Stimulated activated naive CD4-positive, alpha-beta T cell treated with Interleukin-2 at 50 U/mL for 16 hours (primary cell): ENCODE measurements at regions not wholly inside any gene's neighbourhood (a gene's known extent, or its start where the extent isn't known, plus 50 kb on each side); places are given as distances from the start of the nearest gene placed in this dataset.
"Not testable (repeated sequence)": the region's sequence is repeated elsewhere in the genome, so short reads cannot be mapped to it uniquely, and the experiment has no call there.

Experiments used
- DNase-seq: peaks from one replicate; lab custom pipeline; 2025; lab: John Stamatoyannopoulos, UW

DNA sequence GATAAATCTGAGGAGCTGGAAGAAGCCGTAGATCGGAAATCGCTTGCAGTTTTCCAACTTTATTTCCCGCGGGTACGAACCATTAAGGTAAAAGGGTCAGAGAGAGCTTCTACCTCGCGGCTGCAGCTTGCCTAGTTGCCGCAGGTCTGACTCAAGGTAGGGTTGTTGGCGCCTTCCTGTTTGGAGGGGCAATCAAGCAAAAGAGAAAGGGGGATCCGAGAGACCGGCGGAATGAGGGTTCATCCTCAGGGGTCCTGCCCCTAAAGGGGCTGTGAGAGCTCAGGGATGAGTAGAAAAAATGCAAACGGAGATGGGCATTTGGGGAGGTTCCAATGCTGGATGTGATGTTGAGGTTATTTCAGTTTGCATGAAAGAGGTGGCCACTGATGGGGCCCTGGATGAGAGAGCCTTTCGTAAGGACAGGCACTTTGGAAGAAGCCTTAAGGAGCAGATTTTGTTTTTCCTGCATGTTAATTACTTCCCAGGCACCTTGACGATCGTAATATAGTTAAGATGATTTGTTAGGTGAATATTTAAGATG, 265.4 kb downstream of the CGGBP1 start:
- DNase-seq, result no peak

DNA sequence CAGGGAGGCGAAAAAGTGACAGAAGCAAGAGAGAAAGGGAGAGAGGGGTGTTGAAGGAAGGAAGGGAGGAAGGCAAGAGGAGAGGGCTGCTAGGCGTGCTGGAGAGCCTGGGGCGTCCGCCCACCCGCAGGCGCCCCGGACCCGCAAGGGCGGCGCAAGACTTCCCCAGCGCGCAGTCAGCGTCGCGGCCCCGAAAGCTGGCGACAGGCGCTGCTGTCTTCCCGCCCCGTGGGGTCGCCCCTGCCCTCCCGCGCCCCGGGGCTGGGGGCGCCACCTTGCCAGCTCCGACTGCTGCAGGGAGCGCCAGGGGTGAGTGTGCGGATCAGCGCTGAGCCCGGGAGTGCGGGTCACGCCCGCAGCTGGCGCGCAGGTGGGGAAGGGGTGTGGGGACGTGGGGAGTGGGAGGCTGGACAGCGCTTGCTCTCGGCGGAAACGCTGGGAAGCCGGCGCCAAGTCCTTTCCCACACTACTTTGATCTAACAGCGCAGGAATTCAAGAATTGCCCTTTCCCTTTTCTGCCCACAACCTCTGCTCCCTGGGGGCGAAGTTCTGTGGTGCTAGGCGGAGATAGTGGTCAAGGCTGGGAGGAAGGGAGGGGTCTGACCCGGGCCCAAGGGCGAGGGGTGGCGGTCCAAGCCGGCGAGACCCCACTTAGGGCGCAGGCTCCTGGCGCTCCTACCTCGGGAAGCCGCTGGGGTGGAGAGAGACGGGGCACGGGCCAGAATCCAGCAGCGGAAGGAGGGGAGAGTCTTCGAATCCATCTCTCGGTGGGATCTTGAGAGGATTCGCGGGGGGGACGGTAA, 266.1 kb downstream of the CGGBP1 start, which contains the start of gene HTR1F:
HTR1F (plus strand) TSS at position 173 of the 803 bp plus-strand sequence.
- DNase-seq, result no peak

DNA sequence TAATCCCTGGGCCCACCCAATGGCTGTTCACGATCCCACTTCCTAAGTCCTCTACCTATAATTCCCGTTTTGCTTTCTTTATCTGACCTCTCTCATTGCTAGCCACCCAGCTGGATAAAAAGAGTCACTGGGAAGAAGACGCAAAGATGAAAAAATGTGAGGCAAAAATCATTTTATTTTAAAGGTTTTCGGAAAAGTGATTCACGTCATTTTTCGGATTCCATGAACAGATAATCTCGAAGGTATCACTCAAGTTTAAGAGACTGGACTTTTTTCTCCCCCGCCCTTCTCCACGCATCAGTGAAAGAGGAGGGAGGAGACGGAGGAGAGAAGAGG, 266.6 kb downstream of the CGGBP1 start:
- no peak for DNase-seq

DNA sequence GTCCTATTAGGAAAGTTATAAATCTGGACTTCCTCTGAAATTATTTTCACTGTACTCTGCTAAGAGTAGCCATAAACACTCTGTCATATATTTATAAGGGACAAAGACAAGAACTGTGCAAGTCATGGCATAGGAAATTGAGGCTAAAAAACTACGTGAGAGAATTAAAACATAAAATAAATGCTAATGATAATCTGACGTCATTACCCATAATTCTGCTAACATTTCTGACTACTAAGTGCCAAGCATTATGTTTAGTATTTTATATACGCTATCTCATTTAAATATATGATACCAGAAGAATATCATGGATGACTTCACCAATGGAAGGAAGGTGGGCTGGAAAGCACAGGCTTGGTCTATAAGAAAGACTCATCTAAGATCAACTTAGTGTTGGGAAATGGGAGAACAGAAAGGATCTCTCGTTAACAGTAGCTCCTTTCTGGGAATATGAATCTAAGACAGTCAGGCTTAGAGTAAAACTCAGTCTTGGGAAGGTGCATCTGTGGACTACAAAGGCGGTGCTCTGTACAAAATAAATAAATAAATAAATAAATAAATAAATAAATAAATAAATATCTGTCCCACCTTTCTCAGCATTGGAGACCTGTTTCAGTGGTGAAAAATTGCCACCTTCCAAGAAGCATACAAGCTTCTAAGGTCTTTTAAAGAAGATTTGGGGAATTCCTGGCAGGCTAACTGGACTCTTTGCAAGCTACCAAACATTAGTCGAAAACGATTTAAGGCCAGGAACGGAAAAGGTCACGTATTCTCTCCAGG, 267.4 kb downstream of the CGGBP1 start:
- no peak for DNase-seq

DNA sequence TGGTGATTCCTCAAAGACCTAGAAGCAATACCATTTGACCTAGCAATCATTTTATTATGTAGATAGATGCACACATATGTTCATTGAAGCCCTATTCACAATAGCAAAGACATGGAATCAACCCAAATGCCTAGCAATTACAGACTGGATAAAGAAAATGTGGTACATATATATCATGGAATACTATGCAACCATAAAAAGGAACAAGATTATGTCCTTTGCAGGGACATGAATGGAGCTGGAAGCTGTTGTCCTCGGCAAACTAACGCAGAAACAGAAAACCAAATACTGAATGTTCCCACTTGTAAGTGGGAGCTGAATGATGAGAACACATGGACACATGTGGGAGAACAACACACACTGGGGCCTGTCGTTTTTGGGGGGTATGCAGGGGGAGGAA, 269.8 kb downstream of the CGGBP1 start:
- not testable (repeated sequence) for DNase-seq

DNA sequence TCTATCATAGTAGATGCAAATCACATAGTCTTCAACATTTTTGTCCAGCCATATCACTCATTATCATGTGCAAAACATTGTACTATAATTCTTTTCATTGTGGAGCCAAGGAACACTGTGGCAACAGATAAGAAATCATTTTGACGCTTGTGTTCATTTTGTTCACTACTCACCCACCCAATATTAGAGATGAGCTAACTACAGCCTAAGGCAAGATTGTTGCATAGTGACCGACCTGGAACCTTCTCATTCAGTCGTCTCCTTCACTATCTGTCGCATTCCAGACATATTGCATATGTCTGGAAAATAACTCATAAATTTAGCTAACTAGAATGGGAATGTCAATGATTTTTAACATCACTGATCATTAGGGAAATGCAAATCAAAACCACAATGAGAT, 270.3 kb downstream of the CGGBP1 start:
- no peak for DNase-seq

DNA sequence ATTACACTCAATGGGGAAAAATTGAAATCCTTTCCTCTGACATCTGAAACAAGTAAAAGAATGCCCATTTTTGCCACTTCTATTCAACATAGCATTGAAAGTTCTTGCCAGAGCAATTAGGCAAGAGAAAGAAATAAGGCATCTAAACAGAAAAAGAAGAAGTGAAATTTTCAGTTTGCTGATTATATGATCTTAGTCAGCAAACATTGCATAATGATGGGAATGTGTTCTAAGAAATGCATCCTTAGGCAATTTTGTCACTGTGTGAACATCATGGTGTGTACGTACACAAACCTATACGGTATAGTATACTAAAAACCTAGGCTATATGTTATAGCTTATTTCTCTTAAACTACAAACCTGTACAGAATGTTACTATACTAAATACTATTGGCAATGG, 278.0 kb downstream of the CGGBP1 start:
- no peak for DNase-seq

DNA sequence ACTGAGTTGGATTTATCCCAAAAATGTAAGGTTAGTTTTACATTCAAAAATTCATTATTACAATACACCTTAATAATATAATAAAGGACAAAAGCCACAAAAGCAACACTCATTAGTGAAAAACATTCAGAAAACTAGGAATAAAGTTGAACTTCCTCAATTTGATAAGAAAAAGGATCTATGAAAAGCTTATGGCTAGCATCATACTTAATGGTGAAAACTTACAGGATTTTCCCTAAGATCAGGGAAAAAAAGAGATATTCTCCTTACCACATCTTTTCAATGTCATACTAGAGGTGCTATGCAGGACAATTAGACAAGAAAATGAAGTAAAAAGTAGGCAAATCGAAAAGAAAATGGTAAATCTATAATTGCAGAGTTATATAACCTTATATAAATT, 279.9 kb downstream of the CGGBP1 start:
- DNase-seq, result no peak

DNA sequence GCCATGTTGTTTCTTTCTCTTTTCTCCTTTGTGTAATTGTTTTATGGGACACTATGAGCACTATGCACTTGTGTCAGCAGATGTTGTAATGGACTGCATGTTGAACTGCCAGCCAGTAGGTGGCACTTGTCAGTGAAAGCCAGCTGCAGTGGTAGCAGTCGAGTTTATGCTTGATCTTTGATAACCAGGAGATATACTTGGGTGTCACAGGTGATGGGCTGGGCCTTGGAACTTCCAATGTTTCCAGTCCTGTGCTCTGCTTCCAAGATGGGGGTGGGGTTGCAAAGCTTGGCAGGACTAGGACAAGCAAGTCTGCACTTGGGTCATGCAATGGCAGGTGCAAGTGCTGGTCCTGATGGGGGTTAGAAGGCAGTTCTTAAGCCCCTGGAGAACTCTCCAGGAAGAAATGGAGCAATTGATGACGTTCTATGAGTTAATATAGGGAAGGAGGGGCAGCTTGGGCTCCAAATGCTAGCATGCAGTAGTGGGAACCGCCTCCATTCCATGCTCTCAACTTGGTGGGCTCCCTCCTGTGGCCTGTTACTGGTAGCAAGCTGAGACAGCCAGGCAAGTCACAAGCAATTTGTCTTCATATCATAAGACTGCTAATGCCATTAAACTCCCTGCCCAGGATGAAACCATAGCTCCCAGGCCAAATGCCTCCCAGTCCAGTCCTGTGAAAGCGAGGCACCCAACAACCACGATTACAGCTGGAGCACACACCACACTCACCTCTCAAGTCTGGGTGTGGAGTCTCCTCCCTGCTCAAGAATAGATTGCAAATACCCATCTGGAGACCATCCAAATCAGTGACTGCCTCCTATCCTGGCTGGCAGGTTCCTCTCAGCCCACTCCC, 287.2 kb downstream of the CGGBP1 start:
- DNase-seq, result peak; percentile 4

DNA sequence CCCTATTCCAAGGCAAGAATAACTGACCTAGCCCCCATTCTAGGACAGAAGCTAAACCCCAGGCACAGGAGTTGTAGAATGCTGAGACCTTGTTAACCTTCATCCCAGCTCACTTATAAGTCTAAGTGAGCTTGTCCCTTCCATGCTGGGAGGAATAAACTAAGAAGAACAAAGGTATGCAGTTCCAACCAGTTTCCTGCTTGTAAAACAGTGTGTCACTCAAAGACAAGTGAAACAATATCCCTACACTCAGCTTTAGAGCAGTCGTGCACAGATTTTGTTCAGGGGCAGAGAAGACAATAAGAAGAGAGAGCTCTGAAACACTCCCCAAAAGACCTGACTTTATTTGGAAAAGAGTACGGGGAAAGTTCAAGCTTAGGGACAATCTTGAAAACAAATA, 292.1 kb downstream of the CGGBP1 start:
- no peak for DNase-seq

DNA sequence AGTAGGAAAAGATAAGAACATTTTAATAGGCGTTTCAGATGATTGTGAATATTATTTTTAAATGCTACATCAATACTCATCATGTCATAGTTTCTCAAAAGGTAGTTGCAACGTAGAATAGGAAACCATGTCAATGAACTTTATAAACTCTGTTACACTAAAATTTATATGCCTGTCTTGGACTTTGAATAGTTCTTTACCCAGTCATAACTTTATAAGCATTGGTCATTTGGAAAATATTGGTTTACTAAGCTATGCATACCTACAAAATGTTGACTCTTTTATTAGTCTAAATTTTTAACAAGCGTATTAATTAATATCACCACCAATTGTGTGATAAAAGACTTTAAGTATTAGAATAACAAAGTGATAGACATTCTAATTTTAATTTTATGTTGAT, 293.5 kb downstream of the CGGBP1 start:
- DNase-seq, result no peak

DNA sequence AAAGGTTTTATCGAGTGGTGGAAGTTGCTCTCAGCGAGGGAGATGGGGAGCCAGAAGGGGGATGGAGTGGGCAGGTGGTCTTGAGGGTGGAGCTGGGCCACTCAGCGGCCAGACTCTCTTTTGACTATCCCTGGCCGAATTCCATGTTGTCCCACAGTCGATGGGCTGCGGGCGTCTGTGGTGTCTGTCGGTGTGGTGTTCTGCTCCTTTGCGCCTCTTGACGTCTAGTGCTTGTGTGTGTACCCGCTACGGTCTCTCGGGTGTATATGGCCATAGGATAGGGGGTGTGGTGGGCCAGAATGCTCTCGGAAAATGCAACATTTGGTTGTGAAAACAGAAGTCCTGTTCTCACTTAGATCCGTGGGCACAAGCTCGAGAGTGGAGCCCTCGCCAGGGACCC, 297.0 kb downstream of the CGGBP1 start:
- DNase-seq, result no peak

DNA sequence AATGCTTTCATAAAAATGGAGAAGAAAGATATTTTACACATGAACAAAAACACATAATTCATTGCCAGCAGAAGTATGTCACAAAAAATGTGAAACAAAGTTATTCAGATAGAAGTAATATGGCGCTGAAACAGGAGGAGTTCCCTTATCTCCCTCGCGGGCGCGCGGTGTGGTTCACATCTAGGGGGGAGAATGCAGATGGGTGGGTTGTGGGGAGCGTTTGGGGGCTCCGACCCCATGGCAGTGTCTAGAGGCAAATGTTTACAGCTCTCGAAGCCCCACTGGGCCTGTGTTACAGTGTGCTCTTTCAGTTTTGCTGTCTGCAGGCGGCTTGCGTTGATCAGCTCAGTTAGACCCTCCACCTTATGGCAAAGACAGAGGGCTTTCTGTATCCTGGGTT, 297.5 kb downstream of the CGGBP1 start:
- DNase-seq, result no peak

DNA sequence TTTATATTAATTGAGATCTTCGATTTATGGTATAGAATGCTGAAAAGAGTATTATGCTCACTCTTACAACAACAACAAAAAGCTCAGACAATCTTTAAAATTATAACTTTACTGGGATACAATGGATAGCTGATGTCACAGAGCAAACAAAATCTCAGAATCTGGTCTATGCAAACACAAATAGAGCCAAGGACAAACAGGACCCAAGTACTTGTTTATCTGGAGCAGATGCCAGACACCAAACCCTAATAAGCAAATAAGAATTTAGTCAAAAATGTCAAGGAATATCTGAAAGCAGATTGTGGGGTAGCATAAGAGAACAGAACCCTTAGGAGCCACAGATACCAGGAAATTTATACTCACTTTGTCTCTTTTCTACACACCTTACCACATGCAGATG, 302.2 kb downstream of the CGGBP1 start:
- no peak for DNase-seq

DNA sequence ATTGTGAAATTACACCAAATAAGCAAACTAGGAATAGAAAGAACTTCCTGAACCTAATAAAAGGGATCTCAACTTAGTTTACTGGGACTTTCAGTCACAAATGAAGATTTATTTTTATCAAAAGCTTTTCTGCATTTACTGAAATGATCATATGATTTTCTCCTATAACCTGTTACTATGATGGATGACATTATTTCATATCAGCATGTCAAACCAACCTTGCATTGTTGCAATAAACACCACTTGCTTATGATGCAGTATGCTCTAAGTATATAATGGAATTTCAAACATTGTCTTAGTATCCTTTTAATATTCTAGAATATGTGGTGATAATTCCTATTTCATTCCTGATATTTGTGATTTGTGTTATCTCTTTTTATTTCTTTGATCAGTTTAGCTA, 303.0 kb downstream of the CGGBP1 start:
- no peak for DNase-seq

DNA sequence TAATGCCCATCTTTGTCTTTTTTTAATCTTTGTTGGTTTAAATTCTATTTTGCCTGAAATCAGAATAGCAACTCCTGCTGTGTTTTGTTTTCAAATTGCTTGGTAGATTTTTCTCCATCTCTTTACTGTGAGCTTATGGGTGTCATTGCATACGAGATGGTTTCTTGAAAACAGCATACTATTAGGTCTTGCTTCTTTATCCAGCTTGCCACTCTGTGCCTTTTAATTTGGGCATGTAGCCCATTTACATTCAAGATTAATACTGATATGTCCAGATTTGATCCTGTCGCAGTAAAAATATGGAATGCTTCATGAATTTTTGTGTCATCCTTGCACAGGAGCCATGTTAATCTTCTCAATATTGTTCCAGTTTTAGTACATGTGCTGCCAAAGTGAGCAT, 316.6 kb downstream of the CGGBP1 start:
- DNase-seq, result no peak

DNA sequence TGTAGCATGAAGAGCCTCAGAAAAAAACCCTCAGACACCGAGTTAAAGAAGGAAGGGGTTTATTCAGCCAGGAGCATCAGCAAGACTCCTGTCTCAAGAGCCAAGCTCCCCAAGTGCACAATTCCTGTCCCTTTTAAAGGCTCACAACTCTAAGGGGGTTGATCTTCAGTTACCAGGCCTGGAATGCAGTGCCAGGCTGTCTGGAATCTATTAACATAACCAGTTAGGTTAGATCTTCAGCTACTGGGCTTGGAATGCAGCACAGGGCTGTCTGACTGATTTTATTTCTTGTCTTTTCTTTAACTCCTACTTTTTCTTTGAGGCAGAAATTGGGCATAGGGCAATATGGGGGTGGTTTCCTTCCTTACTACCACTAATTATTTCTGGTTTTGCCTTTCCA, 317.9 kb downstream of the CGGBP1 start:
- DNase-seq, result not testable (repeated sequence)

DNA sequence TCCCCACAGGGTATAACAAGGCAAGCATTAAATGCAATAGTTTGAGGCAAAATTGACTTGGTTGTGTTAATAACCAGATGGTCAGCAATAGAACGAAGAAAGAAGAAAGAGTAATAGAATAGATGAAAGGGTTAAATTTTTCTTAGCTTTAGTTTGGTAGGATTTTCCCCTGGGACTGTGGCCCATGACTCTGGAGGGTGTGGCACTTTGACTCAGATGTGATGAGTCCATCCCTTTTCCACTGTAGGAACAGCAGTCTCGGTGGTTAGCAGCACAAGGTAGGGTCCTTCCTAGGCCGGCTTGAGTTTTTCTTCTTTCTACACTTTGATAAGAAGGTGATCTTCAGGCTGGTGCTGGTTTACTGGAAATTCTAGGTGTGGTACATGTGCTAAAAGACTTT, 321.0 kb downstream of the CGGBP1 start:
- not testable (repeated sequence) for DNase-seq

DNA sequence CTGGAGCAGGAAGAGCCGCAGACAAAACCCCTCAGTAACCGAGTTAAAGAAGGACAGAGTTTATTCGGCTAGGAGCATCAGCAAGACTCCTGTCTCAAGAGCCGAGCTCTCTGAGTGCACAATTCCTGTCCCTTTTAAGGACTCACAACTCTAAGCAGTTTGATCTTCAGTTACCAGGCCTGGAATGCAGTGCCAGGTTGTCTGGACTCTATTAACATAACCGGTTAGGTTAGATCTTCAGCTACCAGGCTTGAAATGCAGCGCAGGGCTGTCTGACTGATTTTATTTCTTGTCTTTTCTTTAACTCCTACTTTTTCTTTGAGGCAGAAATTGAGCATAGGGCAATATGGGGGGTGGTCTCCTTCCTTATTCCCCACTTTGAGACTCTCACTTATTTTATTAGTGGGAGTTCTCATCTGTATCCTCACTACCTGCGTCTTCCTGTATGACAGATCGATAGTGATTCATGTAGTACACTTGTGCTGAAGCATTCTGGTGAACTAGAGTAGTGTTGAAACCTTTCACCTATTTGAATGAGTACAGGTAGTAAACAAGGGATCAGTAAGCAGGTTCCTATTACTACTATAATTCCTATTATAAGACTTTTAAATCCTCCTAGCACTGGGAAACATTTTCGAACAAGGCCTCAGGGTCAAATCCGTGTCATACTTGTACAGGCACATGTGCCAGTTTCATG, 325.0 kb downstream of the CGGBP1 start:
- no peak for DNase-seq

DNA sequence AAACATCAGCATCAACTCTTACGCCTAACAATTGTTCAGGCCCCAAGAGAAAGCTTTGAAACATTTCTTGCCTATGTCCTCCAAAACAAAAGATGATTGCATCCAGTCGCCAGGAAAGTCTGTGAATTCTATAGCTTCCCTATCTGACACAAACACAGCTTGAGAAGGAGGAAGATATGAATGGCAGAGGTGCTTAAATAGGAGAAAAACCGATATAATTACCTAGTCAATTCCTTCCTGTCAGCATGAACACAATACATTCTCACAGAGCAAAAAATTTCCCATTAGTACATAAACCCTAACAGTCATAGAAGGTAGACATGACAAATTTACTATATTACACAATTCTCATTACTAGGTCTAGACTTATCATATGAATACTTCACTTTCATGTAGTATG, 326.5 kb downstream of the CGGBP1 start:
- DNase-seq, result no peak

DNA sequence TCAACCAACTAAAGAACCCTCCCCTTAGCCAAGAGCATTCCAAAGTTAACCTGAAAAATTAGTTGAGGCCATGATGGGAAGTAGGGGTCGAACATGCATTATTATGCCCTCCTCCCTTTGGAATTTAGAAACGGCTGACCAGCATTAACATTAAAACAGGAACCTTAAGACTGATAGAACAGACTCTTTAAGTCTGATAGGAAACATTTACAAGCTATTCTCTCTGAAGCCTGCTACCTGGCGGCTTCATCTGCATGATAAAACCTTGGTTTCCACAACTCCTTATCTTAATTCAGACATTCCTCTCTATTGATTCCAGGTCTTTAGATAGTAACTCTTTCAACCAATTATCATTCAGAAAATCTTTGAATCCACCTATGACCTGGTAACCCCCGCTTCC, 331.0 kb downstream of the CGGBP1 start:
- DNase-seq, result no peak

DNA sequence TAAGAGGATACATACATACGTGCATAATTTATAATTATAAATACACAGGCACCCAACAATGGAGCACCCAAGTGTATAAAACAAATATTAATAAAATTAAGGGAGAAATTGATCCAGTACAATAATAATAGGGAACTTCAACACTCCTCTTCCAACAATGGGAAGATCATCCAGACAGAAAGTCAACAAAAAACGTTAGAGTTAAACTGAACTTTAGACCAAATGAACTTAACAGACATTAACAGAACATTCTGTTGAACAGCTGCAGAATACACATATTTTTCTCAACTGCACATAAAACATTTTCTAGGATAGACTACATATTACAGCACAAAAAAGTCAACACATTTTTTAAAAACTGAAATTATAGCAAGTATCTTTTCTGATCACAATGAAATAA, 339.7 kb downstream of the CGGBP1 start:
- no peak for DNase-seq
